Heart left ventricle (tissue), 13 donors: ENCODE measurements at regions not wholly inside any gene's neighbourhood (a gene's known extent, or its start where the extent isn't known, plus 50 kb on each side); places are given as distances from the start of the nearest gene placed in this dataset.

ENCODE experiments used
- CTCF ChIP-seq, 12 donors: fragments of 200-600 bp; sonication (generic) in 4 of 12; IDR thresholded peaks; one replicate each; pipeline versions ENCODE4 v1.5.0 to v1.8.0; 2018 to 2022; ENCODE audit warnings: antibody characterized with exemption in 12 of 12, mild to moderate bottlenecking in 5 of 12
- POLR2A ChIP-seq, 2 donors: fragments of 450-650 bp; IDR thresholded peaks; one replicate each; pipeline ENCODE4 v1.6.1; 2017; ENCODE audit warnings: antibody characterized with exemption in 2 of 2, mild to moderate bottlenecking in 2 of 2, moderate library complexity in 2 of 2
- donor health status: ischemic (EF 13 %, LVEDD 7.1; RV severe dilation, severe dysfunction).
- donor health status: DM: no; HTN: yes; CAD: no.
- donor health status: DM: no; HTN: no; CAD: no.
- donor health status: ischemic (EF 25% LVEDD 6.9; RV normal size, moderate dysfunction).
- donor health status: ischemic (EF 25% LVEDD 5.7; RV mildly dilated, moderate dysfunction).
- donor health status: ischemic (EF 35%, LVEDD 5.7; RV mildly dilated, moderate dysfunction).
- donor health status: nonischemic (EF 11% LVEDD 7.7; RV severe dilation, severe dysfunction).
- donor health status: DM: yes; HTN: yes; CAD: no.
- donor health status: PGD.
- donor health status: ischemic (EF 29% LVEDD 5.4; RV normal size, mild dysfunction).
- donor health status: nonischemic (EF 23%, LVEDD 6.1; RV moderate dilation, normal function).

DNA sequence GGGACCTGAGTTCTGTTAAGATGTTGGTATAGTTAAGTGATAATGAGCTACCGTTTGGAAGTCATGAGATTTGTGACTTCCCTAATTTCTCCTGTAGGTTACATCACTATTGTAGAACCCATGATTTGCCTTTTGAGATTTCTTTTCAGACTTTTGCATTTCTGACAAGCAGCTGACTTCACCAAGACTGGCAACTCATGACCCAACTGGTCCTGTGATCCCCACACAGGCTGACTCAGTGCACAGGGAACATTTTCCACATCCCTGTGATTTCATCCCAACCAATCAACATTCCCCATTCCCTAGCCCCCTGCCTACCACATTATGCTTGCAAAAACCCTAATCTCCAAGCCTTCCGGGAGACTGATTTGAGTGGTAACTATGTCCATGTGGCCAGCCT lies 242.1 kb upstream of the PDZRN3 start:
- TF ChIP-seq CTCF (IDR thresholded peaks at IDR 0.05) (no peak), POLR2A (IDR thresholded peaks at IDR 0.05) (no peak)
